NT2/D1 (cell line): ENCODE measurements at regions not wholly inside any gene's neighbourhood (a gene's known extent, or its start where the extent isn't known, plus 50 kb on each side); places are given as distances from the start of the nearest gene placed in this dataset.

ENCODE experiments used
- SUZ12 ChIP-seq: IDR thresholded peaks from 2 replicates; pipeline ENCODE4 v1.6.1; 2011; ENCODE audit not compliant: insufficient read length, insufficient read depth; ENCODE audit errors: extremely low read depth
- YY1 ChIP-seq: IDR thresholded peaks from 2 replicates; pipeline ENCODE4 v1.6.1; 2011; ENCODE audit not compliant: insufficient read length, insufficient read depth
- ZNF274 ChIP-seq: IDR thresholded peaks from 2 replicates; pipeline ENCODE4 v1.6.1; 2011; ENCODE audit warnings: mild to moderate bottlenecking, low read depth, low read length

DNA sequence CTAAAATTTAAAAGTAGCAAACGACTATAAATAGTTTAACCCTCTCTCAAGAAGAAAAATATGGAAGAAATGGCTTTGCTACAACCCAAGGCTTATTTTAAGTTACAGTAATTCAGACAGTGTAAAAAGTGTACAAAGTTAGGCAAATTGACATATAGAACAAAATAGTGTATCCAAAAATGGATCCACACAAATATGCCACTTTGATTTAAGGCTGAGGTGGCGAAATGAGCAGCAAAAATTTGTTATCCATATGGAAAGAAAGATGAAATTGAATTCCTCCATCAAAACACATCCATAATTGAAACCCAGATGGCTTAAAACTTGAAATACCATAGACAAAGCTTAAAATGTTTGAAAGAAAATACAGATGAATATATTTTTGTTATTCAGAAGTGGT is 540.8 kb downstream of the BRINP3 start:
- TF ChIP-seq ZNF274, result no peak
- no peak for TF ChIP-seq SUZ12
- TF ChIP-seq YY1, result no peak
